Hepatocyte (in vitro differentiated cells): ENCODE measurements at regions not wholly inside any gene's neighbourhood (a gene's known extent, or its start where the extent isn't known, plus 50 kb on each side); places are given as distances from the start of the nearest gene placed in this dataset.

ENCODE experiments used
- CTCF ChIP-seq: fragments of 200-600 bp; sonication (generic); IDR thresholded peaks from 2 replicates; pipeline ENCODE4 v1.5.1; 2016; ENCODE audit warnings: antibody characterized with exemption, mild to moderate bottlenecking; ENCODE audit not compliant: poor library complexity
- EZH2 ChIP-seq: fragments of 200-600 bp; sonication (generic); IDR thresholded peaks from 2 replicates; pipeline ENCODE4 v1.6.1; 2016; ENCODE audit warnings: antibody characterized with exemption, mild to moderate bottlenecking, borderline replicate concordance
- EZH2phosphoT487 ChIP-seq: fragments of 200-600 bp; sonication (generic); IDR thresholded peaks from one replicate; pipeline ENCODE4 v1.6.1; 2018; ENCODE audit warnings: antibody characterized with exemption, mild to moderate bottlenecking, low read depth, moderate library complexity; ENCODE audit not compliant: unreplicated experiment, severe bottlenecking

- TF ChIP-seq CTCF (no peak), EZH2phosphoT487 (no peak), EZH2 (no peak)
Observed at GRCh38 chr11:22522225-22522624, 103.4 kb downstream of the FANCF start.
